ENCODE measurements at regions not wholly inside any gene's neighbourhood (a gene's known extent, or its start where the extent isn't known, plus 50 kb on each side); places are given as distances from the start of the nearest gene placed in this dataset.
"Not testable (repeated sequence)": the region's sequence is repeated elsewhere in the genome, so short reads cannot be mapped to it uniquely, and the experiment has no call there.

DNA sequence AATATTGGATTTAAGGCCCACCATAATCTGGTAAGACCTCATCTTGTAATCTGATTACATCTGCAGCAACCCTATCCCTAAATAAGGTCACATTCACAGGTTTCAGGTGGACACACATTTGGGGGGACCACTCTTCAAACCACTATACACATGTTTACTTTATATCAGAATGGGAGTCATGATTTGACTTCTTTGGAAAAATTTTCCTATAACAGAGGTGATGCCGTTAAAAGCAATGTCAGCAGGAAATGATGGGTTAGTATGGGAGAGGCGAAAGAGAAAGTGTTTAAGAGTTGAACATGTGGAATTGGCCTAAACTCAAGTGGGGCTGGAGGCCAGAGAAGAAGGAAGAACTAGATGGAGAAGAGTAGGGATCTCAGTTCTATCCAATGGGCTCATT lies 281.7 kb upstream of the ERCC4 start:
- intact Hi-C loops (cut with DNase I): no loop called here
- DNase-seq (no peak), ATAC-seq (no peak)

DNA sequence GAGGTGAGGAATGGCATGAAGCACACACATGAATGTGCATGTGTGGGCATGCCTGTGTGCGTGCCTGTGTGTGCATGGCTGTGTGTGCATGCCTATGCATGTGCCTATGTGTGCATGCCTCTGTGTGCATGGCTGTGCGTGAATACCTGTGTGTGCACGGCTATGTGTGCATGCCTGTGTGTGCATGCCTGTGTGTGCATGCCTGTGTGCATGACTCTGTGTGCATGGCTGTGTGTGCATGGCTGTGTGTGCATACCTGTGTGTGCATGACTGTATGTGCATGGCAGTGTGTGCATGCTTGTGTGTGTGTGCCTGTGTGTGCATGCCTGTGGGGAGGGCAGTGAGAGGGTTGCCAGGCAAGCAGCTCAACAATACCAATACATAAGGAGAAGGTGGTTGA lies 276.5 kb upstream of the ERCC4 start:
- DNase-seq: no peak
- intact Hi-C loops (cut with DNase I): no loop called here
- no peak for ATAC-seq

DNA sequence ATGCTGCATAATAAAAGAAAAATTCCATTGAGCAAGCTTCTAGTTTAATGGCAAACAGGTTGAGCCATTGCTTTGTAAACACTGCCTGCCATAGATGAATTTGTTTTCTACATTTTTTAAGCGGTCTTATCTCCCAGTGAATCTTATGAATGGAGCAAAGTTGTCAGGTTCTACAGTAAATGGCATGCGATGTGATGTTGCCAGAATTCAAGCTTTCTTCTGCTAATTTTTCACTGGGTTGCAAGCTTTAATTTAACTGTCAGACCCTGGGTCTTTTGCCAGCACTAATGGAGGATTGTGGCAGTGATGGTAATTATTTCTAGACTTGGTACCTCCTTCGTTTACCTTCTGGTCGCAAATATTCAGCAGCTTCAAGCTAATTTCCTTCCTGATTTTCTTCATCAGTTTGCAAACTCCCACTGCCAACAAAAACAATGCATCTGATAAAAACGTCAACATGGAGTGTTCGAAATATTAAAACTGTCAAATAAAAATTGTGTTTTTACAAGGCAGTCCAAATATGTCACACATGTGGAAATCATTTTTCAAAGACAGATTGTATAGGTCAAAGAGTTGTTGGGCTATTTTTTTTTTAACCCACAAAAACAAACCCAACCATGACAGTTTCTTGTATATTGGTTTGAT lies 274.2 kb upstream of the ERCC4 start:
- intact Hi-C loops (cut with DNase I): no loop called here

DNA sequence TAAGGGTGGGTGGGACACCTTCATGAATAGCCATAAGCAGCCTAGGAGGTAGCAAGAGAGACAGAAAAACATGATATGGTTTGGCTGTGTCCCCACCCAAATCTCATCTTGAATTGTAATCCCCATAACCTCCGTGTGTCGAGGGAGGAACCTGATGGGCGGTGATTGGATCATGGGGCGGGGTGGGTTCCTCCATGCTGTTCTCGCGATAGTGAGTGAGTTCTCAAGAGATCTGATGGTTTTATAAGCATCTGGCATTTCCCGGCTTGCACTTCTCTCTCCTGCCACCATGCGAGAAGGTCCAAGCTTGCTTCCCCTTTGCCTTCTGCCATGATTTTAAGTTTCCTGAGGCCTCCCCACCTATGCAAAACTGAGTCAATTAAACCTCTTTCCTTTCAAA lies 259.1 kb upstream of the ERCC4 start:
- intact Hi-C loops (cut with DNase I): no loop called here
- DNase-seq (no peak), ATAC-seq (no peak)

More for the DNA sequence above, 274.2 kb upstream of the ERCC4 start:
- DNase-seq (no peak), ATAC-seq (no peak)

DNA sequence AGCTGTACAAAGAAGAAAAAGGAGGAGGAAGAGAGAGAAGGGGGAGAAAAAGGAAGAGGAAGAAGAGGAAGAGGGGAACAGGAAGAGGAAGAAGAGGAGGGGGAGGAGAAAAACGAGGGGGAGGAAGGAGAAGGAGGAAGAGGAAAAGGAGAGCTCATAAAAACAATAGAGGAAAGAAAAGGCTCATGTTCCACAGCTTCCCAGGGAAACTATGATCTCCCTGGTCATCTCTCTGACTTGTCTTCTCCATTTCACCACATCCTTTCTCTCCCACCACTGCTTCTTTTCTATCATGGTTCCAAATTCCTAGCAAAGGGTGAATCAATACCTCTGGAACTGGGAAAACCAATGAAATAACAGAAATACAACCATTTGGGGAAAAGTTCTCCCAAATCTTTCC lies 254.1 kb upstream of the ERCC4 start:
- intact Hi-C loops (cut with DNase I): no loop called here
- DNase-seq: no peak
- no peak for ATAC-seq

DNA sequence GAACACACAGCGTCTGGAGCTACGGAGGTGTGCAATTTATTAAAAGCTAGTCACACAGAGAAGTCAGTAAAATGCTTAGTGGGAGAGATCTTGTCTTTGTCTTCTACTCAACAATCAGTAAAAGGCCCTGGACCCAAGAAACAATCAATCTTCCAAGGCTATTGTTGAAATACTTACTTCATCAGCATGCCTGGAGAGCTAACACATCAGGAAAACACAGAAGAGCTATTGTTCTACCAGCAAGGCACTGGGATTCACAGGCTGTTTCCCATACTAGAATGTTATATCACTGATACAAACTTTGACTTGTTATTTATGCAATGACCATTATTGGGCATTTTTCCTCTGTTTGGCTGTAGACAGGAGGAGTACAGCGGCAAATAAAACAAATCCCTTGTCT lies 247.8 kb upstream of the ERCC4 start:
- intact Hi-C loops (cut with DNase I): no loop called here
- ATAC-seq (no peak), DNase-seq (no peak)

DNA sequence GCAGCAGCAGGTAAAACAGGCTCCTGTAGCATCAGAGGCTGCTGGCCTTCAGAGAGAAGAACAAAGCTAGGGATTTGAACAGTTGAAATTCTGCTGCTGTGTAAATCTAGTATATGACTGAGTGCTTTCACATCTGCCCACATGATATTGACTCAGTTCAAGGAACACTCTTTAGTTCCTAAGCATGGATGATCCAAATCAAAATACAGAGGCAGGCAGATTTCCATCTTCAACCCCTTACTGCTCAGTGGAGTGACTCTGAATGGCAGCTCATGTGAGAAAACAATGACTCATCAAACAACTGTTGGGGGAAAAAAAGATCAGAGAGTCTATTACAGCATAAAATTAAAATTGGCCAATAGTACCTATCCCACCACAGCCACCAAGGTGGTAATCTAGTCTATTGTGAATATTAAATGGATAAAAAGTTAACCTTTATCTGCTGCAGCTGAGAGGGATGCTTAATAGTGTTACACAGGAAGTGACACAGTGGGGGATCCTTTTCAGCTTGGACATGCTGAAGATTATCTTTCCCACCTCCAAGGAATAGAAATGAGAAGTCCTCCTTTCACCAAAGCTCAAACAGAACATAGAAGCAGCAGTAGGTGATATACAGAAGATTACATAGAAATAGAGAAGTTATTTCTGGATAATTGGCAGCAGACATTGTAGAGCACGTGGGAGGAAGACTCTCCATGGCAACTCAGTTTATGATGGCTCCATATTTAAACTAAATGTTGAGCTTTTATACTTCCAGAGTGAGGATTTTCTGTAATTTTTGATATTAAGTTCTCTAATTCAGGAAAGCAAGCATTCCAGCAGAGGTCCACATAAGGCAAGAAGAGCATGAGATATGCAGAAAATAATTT lies 239.7 kb upstream of the ERCC4 start:
- ATAC-seq (no peak), DNase-seq (no peak)
- intact Hi-C loops (cut with DNase I): no loop called here

DNA sequence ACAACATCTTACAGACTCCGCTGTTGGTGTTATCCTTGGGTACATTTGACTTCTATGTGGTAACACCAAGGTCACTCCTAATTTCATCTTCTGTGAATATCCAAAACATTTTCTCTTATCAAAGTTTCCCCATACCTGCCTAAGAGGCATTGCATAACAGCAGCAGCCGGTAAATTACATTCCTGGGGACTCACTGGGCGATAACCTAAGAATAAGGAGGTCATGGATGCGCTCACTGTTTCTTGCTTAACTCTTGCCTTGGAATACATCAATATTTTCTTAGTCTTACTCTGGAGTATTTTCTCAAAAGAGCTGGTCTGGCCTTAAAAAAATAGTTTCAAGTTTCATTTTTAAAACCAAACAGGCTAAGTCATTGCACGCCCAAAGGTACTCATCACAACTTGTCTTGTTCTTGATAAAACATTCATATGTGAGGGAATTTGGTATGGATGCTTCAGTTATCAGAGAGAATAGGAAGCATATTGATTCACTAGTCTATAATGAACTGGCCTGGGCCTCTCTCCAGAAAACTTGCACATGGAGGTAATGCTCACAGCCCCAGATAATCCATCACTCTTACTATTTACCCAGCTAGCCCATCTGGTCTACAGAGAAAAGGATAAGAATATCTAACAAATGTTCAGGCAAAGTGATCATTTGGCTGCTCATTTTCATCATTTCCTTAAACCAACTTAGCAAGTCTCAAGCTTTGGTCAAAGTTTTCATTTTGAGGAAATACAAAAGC lies 235.0 kb upstream of the ERCC4 start:
- intact Hi-C loops (cut with DNase I): no loop called here

DNA sequence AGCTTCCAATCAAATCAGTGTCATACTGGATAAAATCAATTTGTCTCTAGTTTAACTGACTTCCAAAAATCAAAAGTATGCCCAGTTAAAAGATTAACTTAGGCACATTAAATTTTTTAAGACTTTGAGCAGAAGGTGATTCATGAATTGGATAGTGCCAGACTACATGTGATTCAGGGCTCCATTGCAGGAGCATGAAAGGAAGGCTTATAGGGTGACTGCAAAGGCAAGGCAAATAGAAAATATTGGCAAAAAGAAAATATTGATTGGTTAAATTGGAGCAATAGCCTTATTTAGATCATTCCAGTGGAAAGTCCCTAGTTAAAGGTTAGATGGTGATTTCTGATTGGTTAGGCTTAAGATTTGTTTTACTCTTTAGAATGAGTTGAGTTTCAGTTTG lies 223.9 kb upstream of the ERCC4 start:
- DNase-seq (no peak), ATAC-seq (no peak)
- intact Hi-C loops (cut with DNase I): no loop called here

More for the DNA sequence above, 235.0 kb upstream of the ERCC4 start:
- DNase-seq: no peak
- peak in 1 of 2 donors; percentile 93 for ATAC-seq

DNA sequence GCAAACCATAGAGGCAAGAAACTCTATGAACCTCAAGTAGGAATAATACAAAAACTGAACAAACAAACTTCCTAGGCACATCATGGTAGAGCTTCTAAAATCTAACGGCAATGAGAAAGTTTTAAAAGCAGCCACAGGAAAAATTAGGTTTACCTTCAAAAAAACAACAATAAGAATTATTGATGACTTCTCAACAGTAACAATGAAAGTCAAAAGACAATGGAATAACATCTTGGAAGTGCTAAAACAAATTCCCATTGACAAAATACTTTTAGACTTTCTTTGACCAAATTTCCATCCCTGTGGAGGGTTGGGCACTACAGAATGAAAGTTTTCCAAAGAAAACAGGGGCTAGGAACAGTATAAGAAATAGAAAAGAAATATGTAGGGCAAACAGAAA lies 222.9 kb upstream of the ERCC4 start:
- intact Hi-C loops (cut with DNase I): no loop called here

DNA sequence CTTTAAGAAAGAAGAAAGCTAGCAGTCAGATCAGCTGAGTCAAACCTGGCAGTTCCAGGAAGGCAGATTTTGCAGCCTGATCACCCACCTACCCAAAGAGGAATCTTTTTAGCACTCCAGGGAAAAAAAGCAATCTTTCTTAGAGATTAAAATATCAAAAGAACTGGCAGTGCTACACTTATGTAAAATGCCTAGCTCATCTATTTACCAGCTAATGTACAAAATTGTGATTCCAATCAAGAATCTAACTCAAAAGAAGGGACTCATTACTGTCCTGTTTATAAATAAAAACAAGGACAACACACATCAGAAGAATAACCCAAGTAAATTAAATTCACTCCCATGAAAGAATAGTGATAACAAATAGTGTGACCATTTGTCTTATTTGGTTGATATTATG lies 222.4 kb upstream of the ERCC4 start:
- intact Hi-C loops (cut with DNase I): no loop called here
- no peak for DNase-seq
- ATAC-seq: no peak

More for the DNA sequence above, 222.9 kb upstream of the ERCC4 start:
- ATAC-seq: no peak
- DNase-seq: no peak

DNA sequence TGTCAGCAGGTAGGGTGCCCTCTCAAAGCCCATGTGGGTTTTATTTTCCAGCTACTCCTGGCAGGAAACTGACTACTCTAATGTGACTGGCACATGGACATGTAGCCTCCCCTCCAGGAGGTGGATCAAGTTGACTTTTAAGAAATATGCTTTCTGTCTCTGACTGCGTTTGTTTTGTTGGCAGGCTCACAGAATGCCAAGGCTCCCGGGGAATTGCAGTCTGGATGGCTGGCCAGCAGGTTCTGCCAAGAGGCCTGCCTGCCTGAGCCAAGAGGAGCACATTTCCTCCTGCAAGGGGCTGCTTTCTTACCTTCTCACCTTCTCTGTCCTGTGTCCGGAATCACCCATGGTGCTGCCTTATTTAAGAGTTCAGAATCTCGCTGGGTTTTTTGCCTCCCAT lies 217.3 kb upstream of the ERCC4 start:
- ATAC-seq: peak; percentile 38 to 68
- intact Hi-C loops (cut with DNase I): no loop called here
- DNase-seq: no peak

DNA sequence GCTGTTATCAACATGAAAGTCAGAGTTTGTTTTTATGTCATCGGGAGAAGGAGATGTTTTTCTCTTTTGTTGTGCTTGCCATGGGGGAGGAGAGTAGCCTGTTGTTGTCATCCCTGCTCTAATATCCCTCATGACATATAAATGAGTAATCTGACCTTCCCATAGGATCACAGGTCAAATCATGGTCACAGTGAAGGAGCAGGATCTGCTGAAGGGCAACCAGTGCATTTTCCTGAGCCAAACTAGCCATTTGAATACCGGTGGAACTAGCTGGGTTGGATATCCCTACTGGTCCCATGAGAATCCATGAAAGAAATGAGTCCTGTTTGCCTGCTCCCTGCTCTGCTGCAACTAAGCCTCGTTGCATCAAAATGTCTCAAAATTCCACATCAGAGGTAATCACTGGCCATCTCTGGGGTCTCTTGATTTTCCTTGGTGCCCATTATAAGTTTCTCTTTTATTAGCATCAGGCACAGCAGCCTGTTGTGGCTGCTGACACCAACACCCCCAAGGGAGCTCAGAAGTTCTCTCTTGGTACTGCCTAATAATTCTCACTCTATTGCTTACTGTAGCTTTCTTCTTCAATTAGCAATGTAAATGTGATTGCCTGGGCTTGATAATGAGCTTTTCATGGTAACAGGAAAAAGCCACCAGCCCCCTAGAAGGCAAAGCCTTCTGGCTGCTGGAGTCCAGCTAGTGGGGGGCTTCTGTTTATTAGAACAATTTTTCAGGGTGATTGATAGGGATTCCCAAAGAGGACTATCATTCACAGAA lies 211.4 kb upstream of the ERCC4 start:
- DNase-seq (no peak), ATAC-seq (no peak)
- intact Hi-C loops (cut with DNase I): no loop called here

DNA sequence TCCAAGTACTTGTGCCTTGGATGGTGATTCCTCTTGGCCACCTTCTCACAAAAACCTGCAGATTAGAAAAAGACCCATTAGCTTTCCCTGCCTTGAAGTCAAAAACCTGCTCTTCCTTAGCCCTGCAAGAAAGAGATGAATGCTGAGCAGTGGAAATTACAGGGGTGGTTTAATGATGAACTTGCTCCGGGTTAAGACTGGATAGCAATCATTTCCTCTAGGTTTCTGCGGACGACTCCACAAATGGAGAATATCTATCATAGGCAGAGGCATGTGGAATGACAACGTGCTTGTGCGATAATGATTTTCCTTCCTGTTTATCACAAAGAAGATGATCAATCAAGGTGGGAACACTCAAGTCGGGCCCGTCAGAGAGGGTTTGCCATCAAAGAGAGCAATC lies 201.2 kb upstream of the ERCC4 start:
- no peak for DNase-seq
- ATAC-seq: no peak
- intact Hi-C loops (cut with DNase I): no loop called here

DNA sequence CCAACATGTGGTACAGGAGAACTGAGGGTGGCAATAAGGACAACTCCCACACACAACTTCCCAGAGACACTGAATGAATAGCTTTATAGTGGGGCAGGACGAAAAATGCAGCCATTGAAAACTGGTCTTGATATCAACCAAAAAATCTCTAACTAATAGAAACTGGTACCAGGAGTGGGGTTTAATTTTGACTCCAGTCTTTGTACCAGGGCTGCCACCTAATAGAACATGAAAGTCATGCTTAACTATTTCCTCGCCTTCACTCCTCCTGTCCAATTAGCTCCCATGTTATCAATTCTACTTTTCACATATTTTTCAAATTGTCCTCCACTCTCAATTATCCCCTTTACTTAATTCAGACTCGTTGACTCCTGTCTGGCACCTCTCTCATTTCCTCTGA lies 192.0 kb upstream of the ERCC4 start:
- intact Hi-C loops (cut with DNase I): no loop called here
- ATAC-seq (no peak), DNase-seq (no peak)

DNA sequence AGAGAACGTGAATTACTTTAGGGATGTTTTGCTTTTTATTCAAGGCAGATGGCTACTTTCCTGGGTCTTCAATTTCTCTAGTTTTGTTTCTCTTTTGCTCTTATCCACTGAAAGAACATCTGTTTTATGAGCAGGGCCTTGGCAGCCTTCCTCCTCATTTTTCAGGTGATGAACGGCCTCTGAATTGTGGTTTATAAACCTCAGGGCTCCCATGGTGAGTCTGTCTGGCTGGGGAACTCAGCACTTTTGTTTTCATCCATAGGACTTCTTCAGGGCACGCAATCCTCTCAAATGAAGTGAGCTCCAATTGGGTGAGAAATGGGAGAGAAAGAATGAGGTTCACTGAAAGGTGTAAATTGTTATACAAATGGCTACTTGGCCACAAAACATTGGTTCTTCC lies 186.4 kb upstream of the ERCC4 start:
- DNase-seq (no peak), ATAC-seq (no peak)
- intact Hi-C loops (cut with DNase I): no loop called here

DNA sequence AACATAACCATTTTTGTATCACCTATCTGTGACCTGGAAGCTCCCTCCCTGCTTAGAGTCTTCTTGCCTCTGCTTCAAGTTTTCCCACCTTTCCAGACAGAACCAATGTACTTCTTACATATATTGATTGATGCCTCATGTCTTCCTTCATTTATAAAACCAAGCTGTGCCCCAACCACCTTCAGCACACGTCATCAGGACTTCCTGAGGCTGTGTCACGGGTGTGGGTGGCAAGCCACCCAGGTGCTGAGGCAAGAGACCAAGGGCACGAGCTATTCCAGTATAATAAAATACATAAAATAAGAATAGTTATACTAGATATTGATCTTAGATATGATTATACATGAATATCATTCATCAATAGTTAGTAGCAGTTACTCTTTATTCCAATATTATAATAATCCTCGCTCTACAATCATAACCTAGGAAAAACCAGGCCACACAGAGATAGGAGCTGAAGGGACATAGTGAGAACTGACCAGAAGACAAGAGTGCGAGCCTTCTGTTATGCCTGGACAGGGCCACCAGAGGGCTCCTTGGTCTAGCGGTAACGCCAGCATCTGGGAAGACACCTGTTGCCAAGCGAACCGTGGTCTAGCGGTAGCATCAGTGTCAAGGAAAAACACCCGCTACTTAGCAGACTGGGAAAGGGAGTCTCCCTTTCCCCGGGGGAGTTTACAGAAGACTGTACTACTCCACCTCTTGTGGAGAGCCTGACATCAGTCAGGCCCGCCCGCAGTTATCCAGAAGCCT lies 180.2 kb upstream of the ERCC4 start:
- DNase-seq; intact Hi-C loops (cut with DNase I); ATAC-seq: not testable (repeated sequence)

DNA sequence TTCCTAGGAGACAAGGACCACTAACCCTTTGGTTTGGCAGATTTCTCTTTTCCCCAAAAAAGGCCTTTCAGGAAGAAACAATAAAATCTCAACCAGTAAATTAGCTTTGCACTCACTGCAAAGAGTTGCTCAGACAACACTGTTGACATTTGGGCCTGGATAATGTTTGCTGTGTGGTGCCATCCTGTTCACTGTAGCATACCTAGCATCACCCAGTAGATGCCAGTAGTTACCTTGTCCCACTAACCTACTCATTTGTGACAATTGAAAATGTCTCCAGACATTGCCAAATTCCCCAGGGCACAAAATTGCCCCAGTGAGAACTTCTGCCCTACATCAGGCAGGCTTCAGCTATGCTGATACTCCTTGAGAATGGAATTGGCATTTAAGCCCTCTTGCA lies 177.0 kb upstream of the ERCC4 start:
- ATAC-seq (no peak), DNase-seq (no peak)
- intact Hi-C loops (cut with DNase I): no loop called here

DNA sequence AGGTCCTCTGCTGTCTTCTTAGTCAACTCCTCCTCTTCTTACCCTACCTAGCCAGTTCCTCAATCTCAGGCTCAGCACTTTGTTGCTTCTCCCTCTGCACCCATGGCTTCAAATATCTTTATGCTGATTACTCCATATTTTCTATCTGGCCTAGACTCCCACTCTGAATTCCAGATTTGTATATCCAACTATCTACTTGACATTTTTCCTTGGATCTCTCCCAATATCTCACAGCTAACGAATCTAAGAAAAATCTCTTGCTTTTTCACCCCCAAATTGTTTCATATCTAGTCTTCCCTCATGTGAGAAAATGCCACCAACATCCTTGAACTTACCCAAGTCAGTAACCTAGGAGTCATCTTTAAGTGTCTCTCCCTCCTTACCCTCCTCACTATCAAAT lies 176.4 kb upstream of the ERCC4 start:
- no peak for ATAC-seq

More for the DNA sequence above, 176.4 kb upstream of the ERCC4 start:
- intact Hi-C loops (cut with DNase I): no loop called here
- DNase-seq: no peak

Data from left cardiac atrium (tissue), 4 donors.